ENCODE measurements at regions not wholly inside any gene's neighbourhood (a gene's known extent, or its start where the extent isn't known, plus 50 kb on each side); places are given as distances from the start of the nearest gene placed in this dataset.

DNA sequence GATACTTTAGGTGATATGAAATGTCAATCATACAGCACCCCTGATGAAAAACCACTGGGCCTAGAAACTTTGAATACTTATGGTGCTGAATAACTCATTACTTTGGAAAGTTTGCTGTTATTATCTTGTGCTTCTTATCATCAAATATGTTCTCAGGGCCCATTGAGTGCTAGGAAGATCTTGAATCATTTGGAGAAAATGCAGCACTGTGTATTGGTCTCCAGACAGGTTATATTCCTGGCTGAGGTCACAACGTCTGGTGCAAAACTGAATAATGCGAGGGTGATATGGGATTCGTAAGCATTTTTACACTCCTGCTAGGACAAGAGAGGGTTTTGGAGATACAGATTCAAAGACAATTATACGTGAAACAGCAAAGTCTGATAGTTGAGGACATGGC, 249.4 kb upstream of the TNC start:
- no peak for DNase-seq (ENCODE audit: low read depth in 2 of 2)

DNA sequence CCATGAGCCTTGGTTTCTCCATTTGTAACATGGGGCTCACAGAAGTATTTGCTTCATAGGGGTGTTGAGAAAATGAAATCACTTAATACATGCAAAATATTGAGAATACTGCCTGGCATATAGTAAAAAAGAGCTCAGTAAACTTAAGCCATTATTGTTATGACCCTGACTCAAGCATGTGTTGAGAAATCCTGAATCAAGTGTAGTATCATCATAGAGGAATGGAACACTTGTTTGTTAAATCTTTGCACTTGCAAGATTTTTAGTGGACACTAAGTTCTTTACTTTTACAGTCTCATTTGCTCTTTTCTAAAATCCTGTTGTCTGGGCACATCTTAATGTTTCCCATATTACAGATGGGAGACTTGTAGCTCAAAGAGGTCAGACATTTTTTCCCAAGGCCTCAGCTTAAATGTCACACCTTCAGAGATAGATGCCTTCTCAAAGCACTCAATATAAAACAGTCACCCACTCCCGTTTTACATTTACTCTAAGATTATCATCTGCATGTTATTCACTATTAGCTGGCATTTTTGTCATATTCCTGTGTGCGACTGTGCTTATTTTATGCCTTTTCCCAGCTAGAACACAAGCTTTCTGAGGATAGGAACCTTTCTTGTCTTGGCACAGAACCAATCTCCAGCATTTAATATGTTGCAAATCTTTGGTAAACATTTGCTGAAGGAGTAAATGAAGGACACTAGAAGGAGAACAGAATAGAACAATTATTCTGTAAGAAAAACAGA, 250.0 kb upstream of the TNC start:
- DNase-seq (ENCODE audit: low read depth in 2 of 2): no peak

DNA sequence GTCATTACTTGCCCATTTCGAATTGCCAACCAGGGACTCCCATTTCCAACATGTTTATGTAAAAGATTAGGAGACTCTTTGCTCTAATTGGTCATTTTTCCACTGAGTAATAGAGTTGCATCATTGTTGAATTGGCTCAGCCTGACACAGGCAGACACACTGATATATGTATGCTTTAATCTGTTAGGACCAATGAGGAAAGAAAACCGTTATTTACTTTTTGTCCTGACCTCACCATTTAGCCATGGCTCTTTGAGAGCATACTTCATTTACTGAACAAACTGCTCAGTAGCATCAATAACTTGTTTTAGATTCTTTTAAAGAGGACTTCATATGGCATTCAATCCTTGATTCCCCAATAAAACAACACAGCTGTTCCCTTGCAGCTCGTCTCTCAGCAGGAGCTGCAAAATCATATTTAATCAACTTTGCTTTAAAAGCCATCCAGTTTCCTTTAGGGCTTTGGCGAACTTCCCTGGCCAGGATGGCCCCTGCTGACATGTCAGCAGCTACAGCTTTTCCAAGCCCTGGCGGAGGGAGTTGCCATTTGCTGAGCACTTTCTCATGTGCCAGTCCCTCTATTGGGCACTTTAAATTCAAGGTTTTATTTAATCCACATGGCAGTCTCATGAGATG, 251.5 kb upstream of the TNC start:
- no peak for DNase-seq (ENCODE audit: low read depth in 2 of 2)

DNA sequence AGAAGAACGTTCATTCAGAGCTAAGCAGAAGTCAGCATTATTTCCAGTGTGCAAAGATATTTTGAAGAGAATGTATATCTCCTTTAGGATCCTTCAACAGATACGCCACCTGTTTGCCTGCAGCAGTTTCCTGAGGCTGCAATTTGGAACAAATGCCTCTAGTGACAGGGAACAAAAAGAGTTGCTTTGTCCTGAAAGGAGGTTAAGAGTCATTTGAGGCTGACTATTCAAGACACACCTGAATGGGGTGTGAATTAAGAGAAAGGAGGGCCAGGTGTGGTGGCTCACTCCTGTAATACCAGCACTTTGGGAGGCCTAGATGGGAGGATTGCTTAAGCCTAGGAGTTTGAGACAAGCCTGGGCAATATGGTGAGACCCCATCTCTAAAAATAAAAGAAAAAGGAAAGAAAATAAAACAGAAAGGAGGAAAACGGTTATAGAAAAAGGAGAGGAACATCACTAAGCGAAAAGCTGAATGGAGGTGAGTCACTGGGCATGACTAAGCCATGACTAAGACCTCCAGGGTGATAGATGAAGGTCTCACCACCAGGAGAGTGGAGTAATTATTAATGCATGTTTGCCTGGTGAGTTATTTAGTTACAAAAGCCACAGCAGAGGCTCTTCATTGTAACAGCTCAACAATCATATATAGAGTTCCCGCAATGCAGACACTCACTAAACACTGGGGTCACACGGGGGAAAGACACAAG, 255.2 kb upstream of the TNC start:
- peak; percentile 20 to 36 for DNase-seq (ENCODE audit: low read depth in 2 of 2)

DNA sequence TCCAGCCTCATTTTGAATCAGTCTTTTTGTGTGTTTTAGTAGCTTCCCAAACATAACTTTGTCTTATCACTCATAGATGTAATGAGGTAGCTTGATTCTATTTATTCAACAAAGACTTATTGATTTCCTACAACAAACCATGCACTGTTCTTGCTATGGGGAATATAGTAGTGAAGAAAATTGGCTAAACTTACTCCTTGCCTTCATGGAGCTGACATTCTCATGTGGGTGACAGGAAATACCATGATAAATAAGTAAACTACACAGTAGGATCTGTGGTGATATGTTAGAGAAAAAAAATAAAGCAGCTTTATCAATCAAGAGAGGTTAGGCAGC, 255.7 kb upstream of the TNC start:
- DNase-seq (ENCODE audit: low read depth in 2 of 2): no peak

DNA sequence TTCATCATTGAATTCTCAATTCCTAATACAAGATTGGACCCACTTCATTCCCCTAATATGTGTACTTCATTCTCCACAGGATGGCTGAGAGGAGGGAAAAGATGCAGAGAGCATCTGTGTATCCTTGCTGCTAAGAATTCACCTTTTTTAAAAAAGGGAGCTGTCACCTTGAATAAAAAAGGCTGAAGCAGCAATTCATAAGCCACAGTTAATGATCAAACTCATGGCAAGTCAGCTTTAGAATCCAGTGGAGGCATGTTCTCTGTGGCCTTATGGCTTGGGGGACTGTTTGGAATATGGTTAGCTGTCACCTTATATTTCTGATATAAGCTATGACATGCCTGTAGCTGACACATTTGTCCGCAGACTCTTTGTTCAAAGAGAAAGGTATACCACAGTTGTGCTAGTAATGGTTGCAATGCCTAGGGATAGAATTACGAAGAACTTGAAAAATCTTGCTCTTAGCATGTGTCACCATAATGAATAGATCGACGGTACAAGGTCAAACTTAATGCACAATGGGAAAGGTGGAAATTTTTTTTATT, 256.8 kb upstream of the TNC start:
- DNase-seq (ENCODE audit: low read depth in 2 of 2): no peak

DNA sequence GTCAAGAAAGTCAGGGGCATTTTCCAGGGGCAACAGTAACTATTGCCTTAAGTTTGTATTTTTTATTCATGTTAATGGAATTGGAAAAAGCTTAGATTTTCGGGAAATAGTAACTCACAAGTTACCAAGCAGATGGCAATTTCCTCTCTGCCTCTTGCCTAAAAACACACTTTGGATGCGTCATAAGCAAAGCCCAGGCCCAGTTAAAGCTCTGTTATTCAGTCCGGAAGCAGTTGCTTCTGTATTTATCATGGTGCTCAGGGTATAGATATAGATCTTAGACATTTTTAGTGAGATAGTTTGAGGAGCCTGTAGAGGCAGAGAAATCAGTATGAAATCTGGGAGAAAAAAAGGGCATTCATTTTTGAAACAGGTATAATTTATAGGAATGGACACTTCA, 260.3 kb upstream of the TNC start:
- no peak for DNase-seq (ENCODE audit: low read depth in 2 of 2)

DNA sequence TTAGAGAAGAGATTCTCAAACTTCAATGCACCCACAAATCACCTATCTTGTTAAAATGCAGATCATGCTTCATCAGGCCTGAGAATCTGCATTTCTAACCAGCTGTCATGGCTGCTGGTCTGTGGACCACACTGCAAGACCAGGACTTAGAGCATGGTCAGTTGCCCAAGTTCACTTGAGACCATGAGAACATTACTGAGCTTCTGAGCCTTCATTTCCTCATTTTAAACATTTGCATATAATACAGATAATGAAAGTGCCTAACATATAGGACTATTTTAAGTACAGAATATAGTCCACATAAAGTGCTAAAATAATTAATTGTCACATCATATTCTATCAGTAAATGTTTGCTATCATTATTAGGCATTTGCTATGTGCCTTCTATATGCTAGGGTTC, 260.8 kb upstream of the TNC start:
- DNase-seq (ENCODE audit: low read depth in 2 of 2): no peak

DNA sequence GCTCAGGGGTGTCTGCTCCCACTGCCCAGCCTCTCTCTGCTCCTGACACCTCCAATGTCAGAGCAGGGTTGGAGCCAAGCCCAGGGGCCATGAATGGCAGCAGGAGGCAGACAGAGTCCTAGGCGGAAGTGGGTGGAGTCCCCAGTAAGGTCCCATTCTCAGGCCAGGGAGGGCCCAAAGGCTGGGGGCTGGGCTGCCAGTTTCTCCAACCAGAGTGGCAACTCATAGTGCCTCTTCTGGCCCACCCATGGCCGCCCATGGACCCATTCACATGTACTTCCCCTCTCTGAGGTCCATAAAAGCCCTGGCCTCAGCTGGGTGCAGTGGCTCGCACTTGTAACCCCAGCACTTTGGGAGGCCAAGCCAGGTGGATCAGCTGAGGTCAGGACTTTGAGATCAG, 261.8 kb upstream of the TNC start:
- no peak for DNase-seq (ENCODE audit: low read depth in 2 of 2)

DNA sequence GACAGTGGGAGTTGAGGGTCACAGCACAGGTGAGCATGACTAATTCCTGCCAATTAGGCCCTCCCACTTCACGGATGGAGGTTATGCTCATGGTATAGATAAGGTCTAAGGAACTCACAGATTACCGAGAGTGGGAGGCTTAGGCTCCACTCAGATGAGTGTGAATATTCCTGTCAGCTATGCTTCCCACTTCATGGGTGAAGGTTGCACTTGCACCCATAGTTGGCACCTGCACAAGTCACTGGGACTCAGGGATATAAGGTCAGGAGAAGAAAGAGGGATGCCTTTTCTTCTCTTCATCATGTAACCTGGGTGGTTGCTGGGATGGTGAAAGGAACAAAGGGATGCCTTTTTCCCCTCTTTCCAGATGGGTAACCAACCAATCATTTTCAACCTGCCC, 264.9 kb upstream of the TNC start:
- no peak for DNase-seq (ENCODE audit: low read depth in 2 of 2)

DNA sequence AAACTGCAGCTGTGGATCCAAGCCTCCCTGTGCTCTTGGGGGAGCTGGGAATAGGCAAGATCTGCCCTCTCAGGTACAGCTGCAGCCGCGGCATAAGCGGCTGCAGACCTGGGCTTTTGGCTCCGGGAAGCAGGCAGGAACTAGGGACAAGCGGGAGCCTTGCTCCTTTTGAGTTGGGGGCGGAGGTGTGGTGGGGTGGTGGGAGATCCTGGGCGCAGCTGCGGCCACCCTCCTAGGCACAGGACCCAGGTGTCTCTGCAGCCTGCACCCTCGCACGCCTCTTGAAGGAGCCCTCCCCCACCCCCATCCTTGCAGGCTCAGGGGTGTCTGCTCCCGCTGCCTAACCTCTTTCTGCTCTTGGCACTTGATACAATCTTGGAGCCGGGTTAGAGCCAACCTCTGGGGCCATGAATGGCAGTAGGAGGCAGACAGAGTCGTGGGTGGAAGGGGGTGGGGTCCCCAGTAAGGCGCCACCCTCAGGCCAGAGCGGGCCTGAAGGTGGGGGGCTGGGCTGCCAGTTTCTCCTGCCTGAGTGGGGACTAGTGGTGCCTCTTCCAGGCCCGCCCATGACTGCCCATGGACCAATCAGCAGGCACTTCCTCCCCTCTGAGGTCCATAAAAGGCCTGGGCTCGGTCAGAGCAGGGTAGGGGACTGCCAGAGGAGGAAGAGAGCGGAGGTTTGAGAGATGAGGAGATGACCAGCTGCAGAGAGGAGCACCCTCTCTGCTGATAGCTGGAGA, 267.6 kb upstream of the TNC start:
- DNase-seq (ENCODE audit: low read depth in 2 of 2): no peak

DNA sequence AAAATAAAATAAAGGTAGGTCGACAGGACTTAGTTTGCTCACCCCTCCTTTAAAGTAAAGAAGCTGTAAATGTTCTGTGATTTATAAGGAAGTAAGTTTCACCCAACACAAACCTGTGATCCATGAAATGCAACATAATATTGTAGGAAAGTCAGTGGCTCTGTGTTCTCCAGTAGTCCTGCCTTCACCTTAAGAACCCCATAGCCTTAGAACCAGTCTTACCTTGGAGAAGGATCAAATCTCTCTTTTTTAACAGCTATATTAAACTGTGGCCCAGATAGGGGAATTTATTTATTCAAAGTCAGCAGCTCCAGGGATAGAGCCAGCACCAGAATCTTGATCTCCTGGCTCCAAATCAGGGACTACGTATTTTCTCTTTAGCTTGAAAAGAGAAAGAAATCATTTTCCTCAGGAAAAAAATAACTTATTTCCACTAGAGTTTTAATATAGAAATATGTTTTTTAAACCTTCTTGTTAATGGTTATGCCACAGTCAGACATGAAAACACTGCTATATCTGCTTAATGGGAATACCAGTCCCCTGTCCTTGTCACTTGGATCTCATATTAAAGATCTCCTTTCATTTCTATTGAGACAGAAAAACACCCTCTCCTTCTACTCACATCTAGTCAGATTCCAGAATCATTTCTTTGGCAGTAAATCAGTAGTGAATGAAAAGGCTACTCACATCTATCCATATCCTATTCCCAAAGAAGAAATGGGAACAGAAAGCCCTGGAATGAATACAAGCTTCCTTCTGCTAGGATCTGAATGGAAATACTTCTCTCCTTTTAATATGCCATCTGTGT, 269.2 kb upstream of the TNC start:
- no peak for DNase-seq (ENCODE audit: low read depth in 2 of 2)

DNA sequence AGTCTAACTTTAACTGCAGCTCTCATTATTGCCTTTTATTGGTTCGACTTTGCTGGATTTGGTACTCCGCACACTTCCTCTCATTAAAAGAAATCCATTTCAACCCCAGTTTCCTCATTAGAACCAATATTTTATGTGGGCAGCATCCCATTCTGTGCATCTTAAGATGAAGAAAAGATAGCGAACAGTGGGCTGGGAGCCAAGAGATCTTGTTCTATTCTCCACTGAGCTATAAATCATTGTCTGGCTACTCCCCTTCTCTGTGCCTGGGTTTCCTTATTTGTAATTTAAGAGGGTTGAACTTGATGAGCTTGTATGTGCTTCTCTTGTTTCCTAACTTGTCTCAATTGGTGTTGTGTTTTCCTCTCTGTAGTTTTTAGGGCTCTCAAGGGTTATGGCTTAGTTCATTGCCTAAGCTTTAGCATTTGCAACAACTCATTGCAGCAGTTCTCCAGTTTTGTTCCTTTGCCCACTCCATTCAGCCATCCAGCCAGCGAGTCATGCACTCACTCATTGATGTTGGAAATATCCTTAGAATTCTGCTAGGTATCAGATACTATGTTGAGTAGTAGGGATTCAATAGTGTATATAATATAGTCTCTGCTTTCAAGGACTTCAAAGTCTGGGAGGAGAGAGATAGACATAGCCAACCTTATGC, 273.3 kb upstream of the TNC start:
- no peak for DNase-seq (ENCODE audit: low read depth in 2 of 2)

DNA sequence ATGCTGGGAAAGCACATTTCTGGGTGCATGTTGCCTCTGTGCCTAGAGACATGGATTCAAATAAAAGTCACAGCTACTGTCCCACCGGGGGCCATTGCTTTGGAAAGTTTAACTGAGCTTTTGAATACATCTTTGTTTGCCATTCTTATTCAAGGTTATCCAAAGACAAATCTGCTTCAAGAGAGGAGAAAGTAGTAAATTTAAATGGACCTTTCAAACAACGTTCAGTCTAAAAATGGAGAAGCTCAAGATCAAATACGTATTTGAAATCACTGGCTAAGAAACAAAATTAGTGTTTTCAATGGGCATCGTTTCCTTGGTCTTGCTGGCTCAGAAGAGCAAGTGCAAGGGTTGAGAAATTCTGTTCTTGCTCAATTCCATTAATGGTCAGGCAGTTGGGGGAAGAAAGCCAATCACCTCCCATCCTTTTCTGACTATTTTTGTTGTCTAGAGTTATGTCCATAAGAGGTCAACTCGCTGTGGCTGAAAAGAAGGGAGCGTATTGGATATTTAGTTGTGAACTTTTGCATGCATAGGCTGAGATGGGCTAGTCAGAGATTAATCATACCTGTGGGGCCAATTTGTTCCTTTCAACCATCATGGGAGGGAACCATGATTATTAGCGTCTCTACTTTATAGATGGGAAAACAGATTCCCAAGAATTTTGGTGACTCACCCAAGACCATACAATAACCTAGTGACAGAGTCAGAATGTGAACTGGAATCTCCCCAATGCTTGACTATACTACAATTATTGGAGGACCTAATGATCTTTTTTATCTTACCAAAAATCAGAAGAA, 276.2 kb upstream of the TNC start:
- no peak for DNase-seq (ENCODE audit: low read depth in 2 of 2)

DNA sequence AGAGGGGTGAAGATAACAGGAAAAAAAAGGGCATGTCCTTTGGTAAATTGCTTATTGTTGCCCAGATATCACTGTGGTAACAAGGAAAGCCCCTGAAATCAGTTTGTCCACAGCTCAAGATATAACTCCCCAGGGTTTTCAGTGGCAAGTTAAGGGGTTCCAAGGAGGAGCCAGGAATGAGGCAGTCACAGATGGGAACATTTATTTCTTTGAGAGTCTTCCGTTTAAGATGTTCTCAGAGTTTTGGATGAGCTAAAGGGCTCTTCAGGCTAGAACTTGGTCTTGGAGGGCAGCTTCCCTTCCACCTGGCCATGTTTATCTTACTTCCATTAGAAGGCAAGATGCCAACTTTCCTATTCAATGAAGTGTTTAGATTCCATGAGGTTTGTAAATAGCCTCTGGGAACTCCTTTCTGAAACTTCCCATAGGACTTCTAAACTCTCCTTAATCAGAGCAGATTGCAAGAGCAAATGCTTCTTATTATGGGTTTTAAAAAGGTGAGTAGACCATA, 277.6 kb upstream of the TNC start:
- no peak for DNase-seq (ENCODE audit: low read depth in 2 of 2)

DNA sequence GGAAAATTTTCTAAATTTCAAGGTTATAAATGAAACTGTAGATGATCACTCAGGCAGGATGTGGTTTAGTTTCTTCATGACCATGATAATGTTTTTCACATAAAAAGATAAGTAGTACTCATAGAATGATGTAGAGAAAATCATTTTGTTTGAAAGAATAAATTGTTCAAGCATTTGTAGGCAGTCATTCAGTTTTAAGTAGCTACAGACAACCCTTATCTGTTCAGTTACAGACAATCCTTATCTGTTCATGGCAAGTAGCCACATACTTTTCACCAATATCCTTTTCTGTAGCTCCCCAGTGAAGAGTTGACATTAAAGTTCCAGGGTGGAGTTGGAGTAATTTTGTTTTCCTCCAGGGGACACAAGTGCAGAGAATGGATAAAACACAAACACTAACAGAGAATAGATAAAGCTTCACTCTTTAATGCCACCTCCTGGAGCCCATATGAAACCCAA, 278.1 kb upstream of the TNC start:
- DNase-seq (ENCODE audit: low read depth in 2 of 2): no peak

DNA sequence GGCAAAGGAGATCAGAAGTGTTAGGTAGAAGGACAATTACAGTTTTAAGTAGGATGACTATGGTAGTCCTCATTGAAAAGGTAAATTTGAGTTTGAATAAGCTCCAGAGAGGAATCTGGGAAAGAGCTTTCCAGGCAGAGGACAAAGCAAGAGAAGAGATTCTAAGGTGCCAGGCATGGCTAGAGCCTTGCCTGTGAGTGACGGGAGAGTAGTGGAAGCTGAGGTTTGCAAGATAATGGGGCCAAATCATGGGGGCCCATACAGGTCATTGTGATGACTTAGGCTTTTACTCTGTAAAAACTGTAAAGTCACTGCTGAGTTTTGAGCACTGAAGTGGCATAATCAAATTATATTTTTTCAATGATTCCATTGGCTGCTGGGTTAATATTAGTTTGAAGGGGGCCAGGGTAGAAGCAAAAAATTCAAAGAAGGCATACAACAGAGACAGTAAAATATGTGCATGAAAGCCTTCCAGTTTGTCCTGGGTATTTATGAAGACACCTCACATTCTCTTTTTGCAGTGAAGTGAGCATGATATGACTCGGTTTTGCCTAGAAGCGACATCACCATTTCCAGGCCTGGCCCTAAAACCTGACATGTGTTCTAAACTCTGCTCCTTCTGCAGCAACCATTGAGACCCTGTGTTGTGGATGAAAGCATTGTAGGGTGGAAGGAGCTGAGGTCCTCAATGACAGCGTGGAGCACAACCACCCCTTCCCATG, 279.8 kb upstream of the TNC start:
- no peak for DNase-seq (ENCODE audit: low read depth in 2 of 2)

DNA sequence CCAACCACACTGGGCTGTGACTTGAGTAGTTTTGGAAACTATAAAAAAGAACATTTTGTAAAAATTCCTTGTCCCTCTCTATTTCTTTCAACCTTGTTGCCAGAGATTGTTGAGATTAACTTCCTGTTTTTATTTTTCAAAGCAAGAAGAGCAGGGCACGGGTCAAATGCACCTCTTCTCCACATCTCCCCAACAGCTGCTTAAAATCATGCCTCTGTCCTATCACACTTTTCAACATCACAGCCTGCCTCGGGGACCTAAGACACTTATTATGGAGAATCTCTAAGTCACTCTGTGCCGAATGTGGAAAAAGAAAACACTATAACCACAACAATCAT, 280.3 kb upstream of the TNC start:
- DNase-seq (ENCODE audit: low read depth in 2 of 2): no peak

DNA sequence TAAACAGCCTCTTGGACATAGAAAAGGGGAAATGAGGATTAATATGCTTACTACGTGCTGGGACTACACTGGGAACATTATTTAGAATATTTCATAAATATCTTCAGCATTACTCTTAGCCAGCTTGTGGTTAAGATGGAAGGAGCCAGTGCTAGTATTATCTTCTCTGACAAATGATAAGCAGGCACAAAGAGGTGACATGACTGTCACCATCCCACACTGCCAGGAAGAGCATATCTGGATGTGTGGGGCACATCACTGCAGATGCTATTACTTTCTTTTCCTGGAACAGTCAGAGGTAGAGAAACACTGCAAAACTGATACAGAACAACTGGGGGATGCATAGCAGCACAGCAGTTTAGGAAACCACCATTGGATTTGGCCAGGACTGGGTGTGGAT, 281.0 kb upstream of the TNC start:
- no peak for DNase-seq (ENCODE audit: low read depth in 2 of 2)

Measured in stimulated activated CD4-positive, alpha-beta T cell treated with anti-CD3 and anti-CD28 coated beads, Interleukin-4, amount 100 ng/mL, for 48 hours (primary cell).